GM12878 (cell line): ENCODE measurements at regions not wholly inside any gene's neighbourhood (a gene's known extent, or its start where the extent isn't known, plus 50 kb on each side); places are given as distances from the start of the nearest gene placed in this dataset.

Experiments used
- ATF3 ChIP-seq: IDR thresholded peaks from 2 replicates; pipeline ENCODE4 v1.6.1; 2011; ENCODE audit warnings: low read depth, mild to moderate bottlenecking, low read length, moderate library complexity, borderline replicate concordance; ENCODE audit errors: extremely low read depth
- CBFB ChIP-seq: IDR thresholded peaks from 2 replicates; pipeline ENCODE4 v1.6.1; 2016; ENCODE audit warnings: antibody characterized with exemption, low read depth
- CREB1 ChIP-seq: IDR thresholded peaks from 2 replicates; pipeline ENCODE4 v1.6.1; 2012; ENCODE audit warnings: low read depth, mild to moderate bottlenecking, inconsistent platforms
- CTCF ChIP-seq, 3 experiments: IDR thresholded peaks in 2 of 3; conservative IDR thresholded peaks in 1 of 3; 2 replicates each; pipeline ENCODE4 v1.5.1; 2011; ENCODE audit warnings: low read depth in 3 of 3, low read length in 3 of 3, mild to moderate bottlenecking in 3 of 3, control low read depth in 2 of 3, moderate library complexity in 2 of 3, inconsistent platforms in 1 of 3, mixed read lengths in 1 of 3; ENCODE audit not compliant: control insufficient read depth in 2 of 3, insufficient read depth in 1 of 3; ENCODE audit errors: extremely low read depth in 1 of 3
- ETV6 ChIP-seq, 2 experiments: fragments of 450-650 bp in 1 of 2; IDR thresholded peaks in 1 of 2; conservative IDR thresholded peaks in 1 of 2; 2 replicates each; pipeline ENCODE4 v1.6.1; 2014; ENCODE audit warnings: antibody characterized with exemption in 1 of 2, borderline replicate concordance in 1 of 2, low read depth in 1 of 2, mild to moderate bottlenecking in 1 of 2, moderate library complexity in 1 of 2
- IRF3 ChIP-seq: fragments of 450-650 bp; IDR thresholded peaks from 2 replicates; pipeline ENCODE4 v1.6.1; 2014; ENCODE audit warnings: mild to moderate bottlenecking
- JUND ChIP-seq: IDR thresholded peaks from 2 replicates; pipeline ENCODE4 v1.6.1; 2012; ENCODE audit warnings: low read depth, mild to moderate bottlenecking, low read length, improper control_type of control experiment, moderate library complexity
- MAX ChIP-seq: IDR thresholded peaks from 2 replicates; pipeline ENCODE4 v1.6.1; 2012; ENCODE audit warnings: low read depth, low read length, improper control_type of control experiment
- MEF2B ChIP-seq: fragments of 450-650 bp; IDR thresholded peaks from 2 replicates; pipeline ENCODE4 v1.6.1; 2018; ENCODE audit warnings: mild to moderate bottlenecking, moderate library complexity; ENCODE audit not compliant: partially characterized antibody, poor library complexity, severe bottlenecking
- SMAD1 ChIP-seq: fragments of 450-650 bp; IDR thresholded peaks from 2 replicates; pipeline ENCODE4 v1.6.1; 2018; ENCODE audit warnings: mild to moderate bottlenecking, low read depth; ENCODE audit not compliant: partially characterized antibody
- SREBF1 ChIP-seq: IDR thresholded peaks from 2 replicates; pipeline ENCODE4 v1.6.1; 2012; ENCODE audit warnings: mild to moderate bottlenecking, low read length
- TCF12 ChIP-seq: IDR thresholded peaks from 2 replicates; pipeline ENCODE4 v1.6.1; 2011; ENCODE audit warnings: low read depth, mild to moderate bottlenecking, low read length
- YY1 ChIP-seq: IDR thresholded peaks from 2 replicates; pipeline ENCODE4 v1.6.1; 2011; ENCODE audit warnings: low read depth, mild to moderate bottlenecking, low read length

GRCh38 chr5:58348996-58349728, 110.7 kb downstream of the PLK2 start:
- TF ChIP-seq SMAD1 (no peak), MAX (no peak), CTCF (IDR thresholded peaks at IDR 0.05 in 2 of 3, conservative IDR thresholded peaks at IDR 0.05 in 1 of 3; ENCODE audit: control insufficient read depth in 2 of 3, extremely low read depth in 1 of 3, insufficient read depth in 1 of 3, low read depth in 3 of 3, low read length in 3 of 3) (no peak), ETV6 (conservative IDR thresholded peaks at IDR 0.05 in 1 of 2, IDR thresholded peaks at IDR 0.05 in 1 of 2; ENCODE audit: borderline replicate concordance in 1 of 2, low read depth in 1 of 2) (no peak), TCF12 (no peak), JUND (no peak), ATF3 (no peak), CBFB (no peak), SREBF1 (no peak), MEF2B (no peak), CREB1 (no peak), IRF3 (no peak), YY1 (no peak)
